AG09309 (cell line): ENCODE measurements at regions not wholly inside any gene's neighbourhood (a gene's known extent, or its start where the extent isn't known, plus 50 kb on each side); places are given as distances from the start of the nearest gene placed in this dataset.

ENCODE experiments used
- DNase-seq: peaks from one replicate; pipeline ENCODE4 v3.0.0-alpha.2; 2010; ENCODE audit warnings: low read depth
- H3K4me3 ChIP-seq: 2 replicates; pipeline ENCODE4 v1.5.1; 2011; ENCODE audit warnings: mild to moderate bottlenecking, low read depth, low read length, moderate library complexity; ENCODE audit not compliant: control insufficient read depth
- TF ChIP-seq, protein P1 (sequence below): IDR thresholded peaks from 2 replicates; pipeline ENCODE4 v1.5.1; 2011; ENCODE audit warnings: mild to moderate bottlenecking, low read depth, low read length, inconsistent platforms; ENCODE audit not compliant: insufficient read depth, control insufficient read depth; ENCODE audit errors: missing control alignments

- no peak overlapping the region for H3K4me3 ChIP-seq
- TF ChIP-seq, protein P1, sequence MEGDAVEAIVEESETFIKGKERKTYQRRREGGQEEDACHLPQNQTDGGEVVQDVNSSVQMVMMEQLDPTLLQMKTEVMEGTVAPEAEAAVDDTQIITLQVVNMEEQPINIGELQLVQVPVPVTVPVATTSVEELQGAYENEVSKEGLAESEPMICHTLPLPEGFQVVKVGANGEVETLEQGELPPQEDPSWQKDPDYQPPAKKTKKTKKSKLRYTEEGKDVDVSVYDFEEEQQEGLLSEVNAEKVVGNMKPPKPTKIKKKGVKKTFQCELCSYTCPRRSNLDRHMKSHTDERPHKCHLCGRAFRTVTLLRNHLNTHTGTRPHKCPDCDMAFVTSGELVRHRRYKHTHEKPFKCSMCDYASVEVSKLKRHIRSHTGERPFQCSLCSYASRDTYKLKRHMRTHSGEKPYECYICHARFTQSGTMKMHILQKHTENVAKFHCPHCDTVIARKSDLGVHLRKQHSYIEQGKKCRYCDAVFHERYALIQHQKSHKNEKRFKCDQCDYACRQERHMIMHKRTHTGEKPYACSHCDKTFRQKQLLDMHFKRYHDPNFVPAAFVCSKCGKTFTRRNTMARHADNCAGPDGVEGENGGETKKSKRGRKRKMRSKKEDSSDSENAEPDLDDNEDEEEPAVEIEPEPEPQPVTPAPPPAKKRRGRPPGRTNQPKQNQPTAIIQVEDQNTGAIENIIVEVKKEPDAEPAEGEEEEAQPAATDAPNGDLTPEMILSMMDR = no peak
- DNase-seq = no peak
Measured at GRCh38 chr13:33996636-33997035, 178.7 kb downstream of the RFC3 start.

DNA sequence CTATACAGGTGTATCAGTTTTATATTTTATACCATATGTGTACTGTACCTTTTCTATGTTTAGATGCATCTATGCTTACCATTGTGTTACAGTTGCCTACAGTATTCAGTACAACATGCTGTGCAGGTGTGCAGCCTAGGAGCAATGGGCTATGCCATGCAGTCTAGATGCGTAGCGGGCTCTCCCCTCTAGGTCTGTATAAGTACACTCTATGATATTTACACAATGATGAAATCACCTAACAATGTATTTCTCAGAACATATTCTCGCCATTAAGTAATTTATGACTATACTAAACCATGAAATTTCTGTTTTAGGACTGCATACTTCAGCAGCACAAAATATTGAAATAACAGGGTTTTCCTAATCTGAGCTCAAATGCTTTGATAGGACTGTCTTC lies 179.6 kb downstream of the RFC3 start:
- no peak overlapping the region for H3K4me3 ChIP-seq
- no peak for DNase-seq
- TF ChIP-seq, protein P1 = no peak

- DNase-seq = no peak
- TF ChIP-seq, protein P1 = no peak
Measured at GRCh38 chr13:33999811-34000605, 182.1 kb downstream of the RFC3 start.

DNA sequence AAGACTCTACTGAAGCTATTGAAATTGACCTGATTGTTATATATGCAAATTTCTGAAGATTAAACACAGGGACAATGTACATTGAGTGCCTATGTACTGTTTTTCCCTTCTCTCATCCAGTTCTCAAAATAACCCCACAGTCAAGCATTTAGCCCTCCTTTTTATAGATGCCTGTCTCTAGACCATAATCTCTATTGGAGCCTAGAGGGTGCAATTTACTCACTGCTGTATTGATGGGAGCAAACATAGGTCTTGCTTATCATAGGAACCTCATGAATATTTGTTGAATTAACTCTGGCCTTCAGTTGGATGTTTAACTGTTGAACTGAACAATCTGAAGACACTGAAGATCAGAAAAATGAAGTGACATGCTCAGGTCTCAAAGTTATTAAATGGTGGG lies 183.0 kb downstream of the RFC3 start:
- H3K4me3 ChIP-seq = no peak overlapping the region
- DNase-seq = no peak
- TF ChIP-seq, protein P1 = no peak

More at GRCh38 chr13:33999811-34000605, 182.1 kb downstream of the RFC3 start:
- H3K4me3 ChIP-seq = no peak overlapping the region

GRCh38 chr13:34001389-34001788 lies 183.4 kb downstream of the RFC3 start:
- DNase-seq = no peak
- TF ChIP-seq, protein P1 = no peak

GRCh38 chr13:34002141-34002540 lies 184.2 kb downstream of the RFC3 start:
- H3K4me3 ChIP-seq = no peak overlapping the region
- no peak for DNase-seq
- TF ChIP-seq, protein P1 = no peak

More at GRCh38 chr13:34001389-34001788, 183.4 kb downstream of the RFC3 start:
- H3K4me3 ChIP-seq = no peak overlapping the region
